ENCODE measurements at regions not wholly inside any gene's neighbourhood (a gene's known extent, or its start where the extent isn't known, plus 50 kb on each side); places are given as distances from the start of the nearest gene placed in this dataset.

DNA sequence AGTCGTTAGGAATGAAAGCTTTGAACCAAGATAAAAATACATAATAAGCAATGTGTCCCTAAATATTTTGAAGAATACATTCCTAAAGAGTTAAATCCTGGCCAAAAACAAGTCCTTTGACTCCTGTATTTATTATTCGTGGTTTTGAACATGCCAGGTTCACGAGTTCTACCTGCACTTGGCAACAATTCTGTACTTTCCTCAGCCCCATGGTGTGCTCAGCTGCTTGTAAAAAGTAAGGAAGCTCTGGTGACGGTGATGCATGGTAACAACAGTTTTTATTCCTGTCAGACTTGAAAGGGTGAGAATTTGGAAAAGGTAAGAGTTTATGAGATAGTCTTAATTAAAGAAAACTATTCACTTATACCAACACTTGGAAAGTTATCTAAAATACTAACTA is 95.0 kb upstream of the KLF12 start:
- Mint-ChIP-seq H3K27ac (no peak overlapping the region), H3K4me3 (no peak overlapping the region), H3K9me3 (peaks cover 3 to 4% of the 10 kb centered on the region in 2 donors), H3K4me1 (peaks cover 14 to 21% of the 10 kb centered on the region in 2 donors), H3K36me3 (peaks cover 13% of the 10 kb centered on the region), H3K27me3 (ENCODE audit: low read depth in 2 of 2) (no peaks in the 10 kb centered on the region)
- Histone ChIP-seq H3K36me3 (ENCODE audit: control insufficient read depth, insufficient read depth, low read length) (no peaks in the 10 kb centered on the region), H3K9me3 (ENCODE audit: control insufficient read depth, insufficient read depth, low read length) (no peaks in the 10 kb centered on the region), H3K4me1 (ENCODE audit: control insufficient read depth, insufficient read depth, low read length) (peaks cover 3% of the 10 kb centered on the region), H3K4me3 (ENCODE audit: low read length) (no peak overlapping the region), H3K27ac (ENCODE audit: low read length) (no peak overlapping the region), H3K27me3 (ENCODE audit: control insufficient read depth, insufficient read depth, low read length) (peaks cover 2% of the 10 kb centered on the region)
- WGBS (ENCODE audit: insufficient coverage): 75% methylated on average over 2 of the region's 4 CpGs
- TF ChIP-seq, protein P1, sequence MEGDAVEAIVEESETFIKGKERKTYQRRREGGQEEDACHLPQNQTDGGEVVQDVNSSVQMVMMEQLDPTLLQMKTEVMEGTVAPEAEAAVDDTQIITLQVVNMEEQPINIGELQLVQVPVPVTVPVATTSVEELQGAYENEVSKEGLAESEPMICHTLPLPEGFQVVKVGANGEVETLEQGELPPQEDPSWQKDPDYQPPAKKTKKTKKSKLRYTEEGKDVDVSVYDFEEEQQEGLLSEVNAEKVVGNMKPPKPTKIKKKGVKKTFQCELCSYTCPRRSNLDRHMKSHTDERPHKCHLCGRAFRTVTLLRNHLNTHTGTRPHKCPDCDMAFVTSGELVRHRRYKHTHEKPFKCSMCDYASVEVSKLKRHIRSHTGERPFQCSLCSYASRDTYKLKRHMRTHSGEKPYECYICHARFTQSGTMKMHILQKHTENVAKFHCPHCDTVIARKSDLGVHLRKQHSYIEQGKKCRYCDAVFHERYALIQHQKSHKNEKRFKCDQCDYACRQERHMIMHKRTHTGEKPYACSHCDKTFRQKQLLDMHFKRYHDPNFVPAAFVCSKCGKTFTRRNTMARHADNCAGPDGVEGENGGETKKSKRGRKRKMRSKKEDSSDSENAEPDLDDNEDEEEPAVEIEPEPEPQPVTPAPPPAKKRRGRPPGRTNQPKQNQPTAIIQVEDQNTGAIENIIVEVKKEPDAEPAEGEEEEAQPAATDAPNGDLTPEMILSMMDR (IDR thresholded peaks at IDR 0.05): no peak
- DNase-seq: no peak
- intact Hi-C loops (cut with micrococcal nuclease): no loop called here
- no peak for ATAC-seq

GRCh38 chr13:74227476-74228158 is 93.4 kb upstream of the KLF12 start:
- Mint-ChIP-seq H3K4me3 (no peak overlapping the region), H3K4me1 (peaks cover 14 to 21% of the 10 kb centered on the region in 2 donors), H3K27me3 (ENCODE audit: low read depth in 2 of 2) (no peaks in the 10 kb centered on the region), H3K27ac (no peak overlapping the region), H3K9me3 (peaks cover 3 to 4% of the 10 kb centered on the region in 2 donors), H3K36me3 (peaks cover 13% of the 10 kb centered on the region)
- H3K27me3 ChIP-seq (ENCODE audit: control insufficient read depth, insufficient read depth, low read length): peaks cover 2% of the 10 kb centered on the region
- no peak overlapping the region for H3K27ac ChIP-seq (ENCODE audit: low read length)
- TF ChIP-seq, protein P1 (IDR thresholded peaks at IDR 0.05): no peak
- H3K9me3 ChIP-seq (ENCODE audit: control insufficient read depth, insufficient read depth, low read length): no peaks in the 10 kb centered on the region
- no peaks in the 10 kb centered on the region for H3K36me3 ChIP-seq (ENCODE audit: control insufficient read depth, insufficient read depth, low read length)
- 100% methylated on average over 2 of the region's 6 CpGs for WGBS (ENCODE audit: insufficient coverage)
- peaks cover 3% of the 10 kb centered on the region for H3K4me1 ChIP-seq (ENCODE audit: control insufficient read depth, insufficient read depth, low read length)
- H3K4me3 ChIP-seq (ENCODE audit: low read length): no peak overlapping the region
- ATAC-seq: no peak
- intact Hi-C loops (cut with micrococcal nuclease): no loop called here
- no peak for DNase-seq

GRCh38 chr13:74226791-74227475 is 92.7 kb upstream of the KLF12 start:
- Mint-ChIP-seq H3K4me1 (peaks cover 14 to 20% of the 10 kb centered on the region in 2 donors), H3K27ac (no peak overlapping the region), H3K9me3 (peaks cover 3 to 4% of the 10 kb centered on the region in 2 donors), H3K36me3 (peaks cover 13% of the 10 kb centered on the region), H3K27me3 (ENCODE audit: low read depth in 2 of 2) (peaks cover 0 to under 1% of the 10 kb centered on the region in 2 donors), H3K4me3 (no peak overlapping the region)
- no peak for ATAC-seq
- Histone ChIP-seq H3K9me3 (ENCODE audit: control insufficient read depth, insufficient read depth, low read length) (no peaks in the 10 kb centered on the region), H3K4me3 (ENCODE audit: low read length) (no peak overlapping the region), H3K36me3 (ENCODE audit: control insufficient read depth, insufficient read depth, low read length) (no peaks in the 10 kb centered on the region), H3K27me3 (ENCODE audit: control insufficient read depth, insufficient read depth, low read length) (peaks cover 2% of the 10 kb centered on the region), H3K27ac (ENCODE audit: low read length) (no peak overlapping the region), H3K4me1 (ENCODE audit: control insufficient read depth, insufficient read depth, low read length) (peaks cover 3% of the 10 kb centered on the region)
- TF ChIP-seq, protein P1 (IDR thresholded peaks at IDR 0.05): no peak
- 88% methylated on average over 3 of the region's 4 CpGs for WGBS (ENCODE audit: insufficient coverage)
- no peak for DNase-seq
- intact Hi-C loops (cut with micrococcal nuclease): no loop called here
